ENCODE measurements at regions not wholly inside any gene's neighbourhood (a gene's known extent, or its start where the extent isn't known, plus 50 kb on each side); places are given as distances from the start of the nearest gene placed in this dataset.
A peak's percentile ranks its signal among the peaks of the same experiment; 100 is the strongest.
"Not testable (repeated sequence)": the region's sequence is repeated elsewhere in the genome, so short reads cannot be mapped to it uniquely, and the experiment has no call there.

DNA sequence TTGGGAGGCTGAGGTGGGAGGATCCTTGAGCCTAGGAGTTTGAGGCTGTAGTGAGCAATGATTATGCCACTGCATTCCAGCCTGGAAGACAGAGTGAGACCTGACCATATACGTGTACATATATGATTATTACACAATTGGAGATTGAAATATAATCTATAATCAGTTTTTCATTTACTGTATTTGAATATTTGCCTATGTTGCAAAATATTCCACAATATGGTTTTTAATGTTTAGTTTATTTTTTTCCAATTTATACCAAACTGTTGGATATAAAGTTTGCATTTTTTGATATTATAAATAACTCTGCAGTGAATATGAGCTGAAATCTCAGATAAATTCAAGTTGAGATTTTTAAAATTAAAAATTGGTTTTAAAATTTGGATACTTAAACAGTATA is 79.6 kb upstream of the SIRPG start:
- Histone ChIP-seq H3K4me3 (ENCODE audit: low read depth, low read length, poor library complexity, severe bottlenecking) (no peak overlapping the region), H3K4me1 (ENCODE audit: insufficient read depth, low read length, poor library complexity, severe bottlenecking) (no peaks in the 10 kb centered on the region), H3K79me2 (ENCODE audit: insufficient read depth, low read depth, low read length) (no peaks in the 10 kb centered on the region), H3K9me2 (ENCODE audit: insufficient read depth, low read length) (no peaks in the 10 kb centered on the region), H3K27ac (ENCODE audit: low read depth, low read length, poor library complexity, severe bottlenecking) (no peak overlapping the region), H3K9me3 (ENCODE audit: low read length) (no peaks in the 10 kb centered on the region), H2AFZ (ENCODE audit: low read length) (no peak overlapping the region), H4K20me1 (ENCODE audit: insufficient read depth, low read length) (no peaks in the 10 kb centered on the region), H3K36me3 (ENCODE audit: insufficient read depth, low read length) (no peaks in the 10 kb centered on the region), H3K4me2 (ENCODE audit: low read length) (no peak overlapping the region)
- DNase-seq (ENCODE audit: low spot score): no peak
- CTCF ChIA-PET (ENCODE audit: unreplicated experiment): interaction anchor here (0.6 kb wide), 1 partner anchor 40 kb away, joined by 3 read pairs; no protein-coding TSS in a partner anchor
- intact Hi-C loops (cut with micrococcal nuclease; ENCODE audit: unreplicated experiment): no loop called here
- no peak for TF ChIP-seq EZH2phosphoT487 (IDR thresholded peaks at IDR 0.05; ENCODE audit: borderline replicate concordance, low read depth, low read length)
- TF ChIP-seq, protein P1, sequence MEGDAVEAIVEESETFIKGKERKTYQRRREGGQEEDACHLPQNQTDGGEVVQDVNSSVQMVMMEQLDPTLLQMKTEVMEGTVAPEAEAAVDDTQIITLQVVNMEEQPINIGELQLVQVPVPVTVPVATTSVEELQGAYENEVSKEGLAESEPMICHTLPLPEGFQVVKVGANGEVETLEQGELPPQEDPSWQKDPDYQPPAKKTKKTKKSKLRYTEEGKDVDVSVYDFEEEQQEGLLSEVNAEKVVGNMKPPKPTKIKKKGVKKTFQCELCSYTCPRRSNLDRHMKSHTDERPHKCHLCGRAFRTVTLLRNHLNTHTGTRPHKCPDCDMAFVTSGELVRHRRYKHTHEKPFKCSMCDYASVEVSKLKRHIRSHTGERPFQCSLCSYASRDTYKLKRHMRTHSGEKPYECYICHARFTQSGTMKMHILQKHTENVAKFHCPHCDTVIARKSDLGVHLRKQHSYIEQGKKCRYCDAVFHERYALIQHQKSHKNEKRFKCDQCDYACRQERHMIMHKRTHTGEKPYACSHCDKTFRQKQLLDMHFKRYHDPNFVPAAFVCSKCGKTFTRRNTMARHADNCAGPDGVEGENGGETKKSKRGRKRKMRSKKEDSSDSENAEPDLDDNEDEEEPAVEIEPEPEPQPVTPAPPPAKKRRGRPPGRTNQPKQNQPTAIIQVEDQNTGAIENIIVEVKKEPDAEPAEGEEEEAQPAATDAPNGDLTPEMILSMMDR (conservative IDR thresholded peaks at IDR 0.05; ENCODE audit: low read length): no peak
- POLR2A ChIA-PET: interaction anchor here (0.7 to 1.0 kb wide), 2 partner anchors 11 to 172 kb away, joined by 3 to 4 read pairs; no protein-coding TSS in a partner anchor
- no TSS peak for BruUV-seq (replicated peaks)

DNA sequence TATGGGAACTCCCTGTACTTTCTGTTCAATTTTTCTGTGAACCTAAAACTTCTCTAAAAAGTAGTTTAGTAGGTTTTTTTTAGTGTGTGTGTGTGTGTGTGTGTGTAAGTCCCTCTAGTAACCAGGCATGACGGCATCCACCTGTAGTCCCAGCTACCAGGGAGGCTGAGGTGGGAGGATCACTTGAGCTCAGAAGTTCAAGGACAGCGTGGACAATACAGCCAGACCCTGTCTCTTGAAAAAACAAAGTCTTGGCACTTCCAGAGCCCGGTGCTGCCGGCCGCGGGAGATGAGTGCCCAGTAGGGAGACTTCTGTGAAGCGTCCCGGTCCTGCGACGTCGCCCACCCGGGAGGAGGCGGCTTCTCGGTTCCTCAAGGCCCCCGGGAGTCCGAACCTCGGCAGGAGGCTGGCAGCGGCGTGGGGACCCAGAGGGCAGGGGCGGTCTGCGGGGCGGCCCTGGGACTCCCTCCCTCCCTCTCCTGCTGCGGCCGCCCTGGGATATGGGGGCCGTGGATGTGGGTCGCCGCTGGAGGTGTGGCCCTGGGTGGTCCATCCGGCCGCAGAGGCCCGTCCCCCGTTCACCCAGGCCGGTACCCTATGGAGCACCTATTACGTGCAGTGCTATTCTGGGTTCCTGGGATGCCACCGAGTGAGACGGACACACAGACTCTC is 78.0 kb upstream of the SIRPG start:
- no peak for TF ChIP-seq EZH2phosphoT487 (IDR thresholded peaks at IDR 0.05; ENCODE audit: borderline replicate concordance, low read depth, low read length)
- TF ChIP-seq, protein P1 (conservative IDR thresholded peaks at IDR 0.05; ENCODE audit: low read length): no peak
- H3K4me2 ChIP-seq (ENCODE audit: low read length): no peak overlapping the region
- no peaks in the 10 kb centered on the region for H4K20me1 ChIP-seq (ENCODE audit: insufficient read depth, low read length)
- no TSS peak for BruUV-seq (replicated peaks)
- no peaks in the 10 kb centered on the region for H3K9me3 ChIP-seq (ENCODE audit: low read length)
- no peak overlapping the region for H2AFZ ChIP-seq (ENCODE audit: low read length)
- H3K79me2 ChIP-seq (ENCODE audit: insufficient read depth, low read depth, low read length): no peaks in the 10 kb centered on the region
- no peaks in the 10 kb centered on the region for H3K36me3 ChIP-seq (ENCODE audit: insufficient read depth, low read length)
- no peak for DNase-seq (ENCODE audit: low spot score)
- CTCF ChIA-PET (ENCODE audit: unreplicated experiment): no interaction called here
- no peaks in the 10 kb centered on the region for H3K4me1 ChIP-seq (ENCODE audit: insufficient read depth, low read length, poor library complexity, severe bottlenecking)
- POLR2A ChIA-PET: no interaction called here
- no peaks in the 10 kb centered on the region for H3K9me2 ChIP-seq (ENCODE audit: insufficient read depth, low read length)
- no peak overlapping the region for H3K4me3 ChIP-seq (ENCODE audit: low read depth, low read length, poor library complexity, severe bottlenecking)
- intact Hi-C loops (cut with micrococcal nuclease; ENCODE audit: unreplicated experiment): no loop called here
- no peak overlapping the region for H3K27ac ChIP-seq (ENCODE audit: low read depth, low read length, poor library complexity, severe bottlenecking)

DNA sequence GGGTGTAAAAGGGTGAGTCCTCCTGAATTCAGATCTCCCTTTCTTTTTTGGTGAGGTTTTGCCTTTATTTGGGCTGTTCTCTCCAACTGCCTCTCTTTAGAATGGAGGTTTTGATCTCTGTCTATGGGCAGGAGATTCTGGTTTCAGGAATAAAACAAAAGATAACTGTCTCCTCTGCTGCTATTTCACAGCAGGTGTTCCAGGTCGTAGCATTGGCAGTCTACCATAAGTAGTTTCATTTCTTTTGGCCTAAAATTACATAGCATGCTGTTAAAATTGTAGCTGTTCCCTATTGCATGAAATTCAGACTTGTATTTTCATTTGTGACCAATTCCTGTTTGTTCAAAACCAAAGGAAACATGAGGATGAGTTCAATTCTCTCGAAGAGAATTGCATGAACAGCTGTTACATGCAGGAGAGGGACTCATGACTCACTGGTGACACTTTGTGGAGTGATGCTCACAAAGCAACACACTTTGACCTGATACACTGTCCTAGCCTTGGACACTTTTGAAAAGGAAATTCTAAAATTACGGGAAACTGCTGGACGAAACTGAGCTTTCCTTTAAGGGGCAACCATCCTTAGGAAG is 76.8 kb upstream of the SIRPG start:
- Histone ChIP-seq H3K27ac (ENCODE audit: low read depth, low read length, poor library complexity, severe bottlenecking) (no peak overlapping the region), H3K9me3 (ENCODE audit: low read length) (no peaks in the 10 kb centered on the region), H3K36me3 (ENCODE audit: insufficient read depth, low read length) (no peaks in the 10 kb centered on the region), H3K9me2 (ENCODE audit: insufficient read depth, low read length) (no peaks in the 10 kb centered on the region), H3K4me2 (ENCODE audit: low read length) (no peak overlapping the region), H2AFZ (ENCODE audit: low read length) (no peak overlapping the region), H3K79me2 (ENCODE audit: insufficient read depth, low read depth, low read length) (no peaks in the 10 kb centered on the region), H3K4me1 (ENCODE audit: insufficient read depth, low read length, poor library complexity, severe bottlenecking) (no peaks in the 10 kb centered on the region), H3K4me3 (ENCODE audit: low read depth, low read length, poor library complexity, severe bottlenecking) (no peak overlapping the region), H4K20me1 (ENCODE audit: insufficient read depth, low read length) (no peaks in the 10 kb centered on the region)
- no TSS peak for BruUV-seq (replicated peaks)
- intact Hi-C loops (cut with micrococcal nuclease; ENCODE audit: unreplicated experiment): no loop called here
- TF ChIP-seq EZH2phosphoT487 (IDR thresholded peaks at IDR 0.05; ENCODE audit: borderline replicate concordance, low read depth, low read length): no peak
- TF ChIP-seq, protein P1 (conservative IDR thresholded peaks at IDR 0.05; ENCODE audit: low read length): 0 out of 2 replicates have a peak, but pooled peaks have one; percentile 20
- no peak for DNase-seq (ENCODE audit: low spot score)
- CTCF ChIA-PET (ENCODE audit: unreplicated experiment): no interaction called here
- POLR2A ChIA-PET: interaction anchor here (0.7 kb wide), 1 partner anchor 807 kb away, joined by 4 read pairs; no protein-coding TSS in a partner anchor

DNA sequence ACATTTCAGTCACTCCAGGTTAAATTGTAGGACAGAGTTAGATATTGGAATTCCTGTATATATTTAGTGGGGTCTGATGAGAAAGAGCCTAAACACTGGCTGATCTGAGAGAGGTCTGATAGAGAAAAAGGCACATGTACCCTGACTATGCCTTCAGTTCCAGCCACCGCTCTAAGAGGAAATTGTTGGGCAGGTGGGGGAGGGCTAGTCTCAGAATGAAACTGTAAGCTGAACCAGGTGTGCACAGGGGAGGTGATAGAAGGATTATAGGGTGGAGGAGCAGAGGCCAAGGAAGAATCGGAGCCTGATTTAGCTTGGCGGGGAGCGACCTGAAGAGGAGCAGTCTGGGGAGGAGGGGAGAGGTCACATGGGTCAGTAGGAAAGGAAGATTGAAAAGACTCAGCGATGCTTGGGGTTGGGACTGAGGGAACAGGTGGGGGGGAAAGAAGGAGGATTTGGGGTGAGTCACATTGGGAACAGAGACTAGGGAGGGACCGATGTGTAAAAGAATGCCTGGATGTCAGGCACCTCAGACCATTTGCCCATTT is 74.3 kb upstream of the SIRPG start:
- DNase-seq (ENCODE audit: low spot score); H3K9me2 ChIP-seq (ENCODE audit: insufficient read depth, low read length); H3K9me3 ChIP-seq (ENCODE audit: low read length); H3K27ac ChIP-seq (ENCODE audit: low read depth, low read length, poor library complexity, severe bottlenecking); POLR2A ChIA-PET; H3K4me2 ChIP-seq (ENCODE audit: low read length); intact Hi-C loops (cut with micrococcal nuclease; ENCODE audit: unreplicated experiment); BruUV-seq (replicated peaks); H3K79me2 ChIP-seq (ENCODE audit: insufficient read depth, low read depth, low read length); H2AFZ ChIP-seq (ENCODE audit: low read length); CTCF ChIA-PET (ENCODE audit: unreplicated experiment); H3K4me1 ChIP-seq (ENCODE audit: insufficient read depth, low read length, poor library complexity, severe bottlenecking); H3K4me3 ChIP-seq (ENCODE audit: low read depth, low read length, poor library complexity, severe bottlenecking); H3K36me3 ChIP-seq (ENCODE audit: insufficient read depth, low read length); H4K20me1 ChIP-seq (ENCODE audit: insufficient read depth, low read length): not testable (repeated sequence)
